Stimulated activated CD4-positive, alpha-beta T cell treated with anti-CD3 and anti-CD28 coated beads, Interleukin-4, amount 100 ng/mL, for 1 hour (primary cell): ENCODE measurements at regions not wholly inside any gene's neighbourhood (a gene's known extent, or its start where the extent isn't known, plus 50 kb on each side); places are given as distances from the start of the nearest gene placed in this dataset.
"Not testable (repeated sequence)": the region's sequence is repeated elsewhere in the genome, so short reads cannot be mapped to it uniquely, and the experiment has no call there.

Source experiments
- DNase-seq: peaks from one replicate; pipeline ENCODE4 v3.0.0-alpha.2; 2020

- DNase-seq = no peak
Observed at GRCh38 chr2:76252704-76253103, 542.0 kb upstream of the GCFC2 start.

DNA sequence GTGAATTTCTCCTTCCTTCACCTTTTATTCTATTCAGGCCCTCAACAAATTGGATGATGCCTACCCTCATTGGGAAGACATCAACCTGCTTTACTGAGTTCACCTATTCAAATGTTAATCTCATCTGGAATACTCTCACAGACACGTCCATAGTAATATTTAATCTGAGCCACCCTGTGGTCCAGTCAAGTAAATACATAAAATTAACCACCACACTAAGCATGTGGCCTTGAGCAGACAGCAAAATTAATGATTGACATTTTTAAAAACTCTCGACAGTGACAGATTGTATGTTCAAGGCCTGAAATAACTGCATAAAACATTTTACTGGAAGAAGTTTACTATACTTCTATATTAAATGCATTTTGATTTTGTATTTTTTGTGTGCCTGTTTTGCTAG is 540.6 kb upstream of the GCFC2 start:
- DNase-seq = no peak

DNA sequence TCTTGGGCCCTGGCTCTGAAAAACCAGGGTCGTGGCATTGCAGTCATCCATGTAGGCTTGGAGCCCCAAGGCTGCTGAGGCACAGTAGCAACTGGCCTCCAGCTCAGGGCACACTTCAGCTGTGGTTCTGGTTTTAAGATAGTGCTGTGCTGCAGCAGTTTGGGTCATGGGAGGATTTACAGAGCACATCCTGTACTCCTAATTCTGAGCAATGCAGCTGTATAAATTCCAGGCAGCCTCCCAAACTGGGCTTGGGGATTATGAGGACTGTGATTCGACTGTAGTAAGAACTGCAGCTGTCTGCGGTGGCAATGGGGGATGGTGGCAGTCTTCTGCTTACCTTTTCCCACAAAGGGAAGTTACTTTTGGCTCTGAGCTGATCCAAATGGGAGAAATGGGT is 536.3 kb upstream of the GCFC2 start:
- no peak for DNase-seq

GRCh38 chr2:76211991-76212985 is 501.6 kb upstream of the GCFC2 start:
- no peak for DNase-seq

- no peak for DNase-seq
Observed at GRCh38 chr2:76210551-76210950, 499.8 kb upstream of the GCFC2 start.

- no peak for DNase-seq
Observed at GRCh38 chr2:76204048-76204447, 493.3 kb upstream of the GCFC2 start.

DNA sequence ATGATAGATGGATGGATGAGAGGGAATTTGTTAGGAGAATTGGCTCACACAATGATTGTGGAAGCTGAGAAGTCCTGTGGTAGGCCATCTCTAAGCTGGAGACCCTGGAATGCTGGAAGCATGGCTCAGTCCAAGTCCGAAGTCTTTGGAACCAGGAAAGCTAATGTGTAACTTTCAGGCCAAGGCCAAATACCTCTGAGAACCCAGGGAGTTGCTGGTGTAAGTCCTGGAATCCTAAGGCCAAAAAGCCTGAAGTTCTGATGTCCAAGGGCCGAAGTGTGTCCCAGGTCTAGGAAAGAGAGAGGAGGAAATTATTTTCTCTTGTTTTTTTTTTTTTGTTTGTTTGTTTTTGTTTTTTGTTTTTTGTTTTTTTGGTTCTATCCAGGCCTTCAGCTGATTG is 492.2 kb upstream of the GCFC2 start:
- DNase-seq = no peak

GRCh38 chr2:76197842-76198448 is 487.2 kb upstream of the GCFC2 start:
- DNase-seq = peak; percentile 7

DNA sequence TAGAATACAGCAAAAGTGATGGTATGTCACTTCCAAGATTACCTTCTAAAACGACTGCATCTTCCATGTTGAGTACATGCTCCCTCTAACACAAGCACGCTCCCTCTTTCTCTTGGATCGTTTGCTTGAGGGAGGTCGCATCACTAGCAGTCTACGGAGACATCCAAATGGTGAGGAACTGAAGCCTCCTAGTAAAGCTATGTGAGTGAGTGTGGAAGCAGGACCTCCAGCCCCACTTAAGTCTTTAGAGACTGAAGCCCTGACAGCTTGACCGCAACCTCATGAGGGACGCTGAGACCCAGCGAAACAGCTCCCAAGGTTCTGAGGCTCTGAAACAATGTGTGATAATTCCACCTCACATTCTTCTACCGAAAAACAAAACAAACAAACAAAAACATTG is 486.7 kb upstream of the GCFC2 start:
- no peak for DNase-seq

- DNase-seq = no peak
Observed at GRCh38 chr2:76194031-76194775, 483.5 kb upstream of the GCFC2 start.

DNA sequence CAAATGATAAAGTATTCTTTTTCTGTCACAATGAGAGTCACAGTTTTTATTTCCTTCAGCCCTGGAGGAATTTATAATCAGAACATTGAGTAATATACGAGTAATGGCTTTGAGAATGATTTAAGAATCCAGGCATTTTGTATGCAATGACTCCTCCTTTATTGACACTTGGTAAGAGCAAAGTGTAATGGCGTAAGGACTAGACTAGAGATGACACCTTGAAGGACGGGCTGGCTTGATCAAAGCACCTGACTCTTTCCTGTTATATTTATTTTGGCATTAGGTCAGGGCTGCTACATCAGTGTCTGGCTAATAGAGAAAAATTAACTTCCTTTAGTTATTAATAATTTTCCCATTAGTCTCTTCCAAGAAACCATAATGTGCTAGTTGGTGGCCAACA is 482.4 kb upstream of the GCFC2 start:
- DNase-seq = no peak

DNA sequence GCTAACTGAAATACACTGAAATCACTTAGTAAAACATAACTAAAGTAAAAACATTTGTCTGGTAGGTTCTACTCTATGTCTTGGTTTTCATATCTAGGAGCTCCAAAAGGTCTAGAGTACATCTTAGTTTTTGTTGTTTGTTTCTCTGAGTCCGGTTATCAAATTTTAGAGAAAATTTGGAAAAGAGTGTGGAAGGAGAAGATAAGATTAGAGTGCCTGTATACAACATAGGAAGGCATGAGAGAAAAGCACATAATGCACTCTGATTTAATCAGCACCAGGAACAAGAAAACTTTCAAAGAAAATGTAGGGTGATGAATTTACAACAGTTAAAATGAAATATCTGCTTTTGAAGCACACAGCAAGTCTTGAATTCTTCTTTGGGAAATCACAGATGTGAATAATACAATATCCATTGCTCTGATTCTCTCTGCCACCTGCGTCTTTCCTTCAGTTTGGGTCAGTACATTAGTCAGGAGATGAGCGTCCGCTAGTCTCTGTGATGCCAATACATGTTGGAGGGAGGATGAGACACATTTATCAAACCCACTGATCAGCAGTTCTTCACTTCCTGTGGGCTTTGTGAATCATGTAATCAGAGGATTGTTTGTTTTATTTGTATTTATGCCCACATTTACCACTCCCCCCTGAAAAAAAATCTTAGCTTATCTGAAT is 477.8 kb upstream of the GCFC2 start:
- DNase-seq = no peak

DNA sequence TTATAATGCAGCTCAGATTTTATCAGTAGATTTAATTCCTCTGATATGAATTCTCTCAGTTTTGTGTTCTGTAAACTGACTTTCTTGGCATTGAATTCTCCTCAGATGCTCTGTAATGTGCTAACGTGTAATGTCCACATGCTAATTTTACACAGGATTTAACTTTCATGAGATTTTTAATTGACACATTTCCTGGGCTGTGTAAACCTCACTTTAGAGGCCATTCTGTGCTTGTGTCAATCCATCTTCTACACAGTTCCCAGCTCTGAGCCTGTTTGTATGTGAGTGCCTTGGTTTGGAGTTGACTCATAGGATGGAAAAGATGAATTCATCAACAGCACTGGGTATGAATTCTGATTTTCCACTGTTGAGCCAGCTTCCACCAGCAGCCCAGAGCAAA is 476.7 kb upstream of the GCFC2 start:
- DNase-seq = no peak

GRCh38 chr2:76180676-76181075 is 470.0 kb upstream of the GCFC2 start:
- DNase-seq = no peak

- no peak for DNase-seq
Observed at GRCh38 chr2:76178610-76179009, 467.9 kb upstream of the GCFC2 start.

DNA sequence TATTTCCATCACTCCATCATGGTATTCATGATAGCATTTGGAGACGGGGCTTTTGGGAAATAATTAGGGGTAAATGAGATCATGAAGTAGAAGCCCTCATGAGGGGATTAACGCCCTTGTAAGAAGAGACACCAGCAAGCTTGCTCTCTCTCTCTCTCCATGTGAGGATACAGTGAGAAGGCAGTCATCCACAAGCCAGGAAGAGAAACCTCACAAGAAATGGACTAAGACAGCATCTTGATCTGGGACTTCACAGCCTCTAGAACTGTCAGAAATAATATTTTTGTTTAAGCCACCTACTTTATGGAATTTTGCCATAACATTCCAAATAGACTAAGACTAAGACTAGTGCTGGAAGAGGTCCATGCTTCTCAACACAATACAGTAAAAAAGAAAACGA is 464.6 kb upstream of the GCFC2 start:
- DNase-seq = no peak

GRCh38 chr2:76174505-76174904 is 463.8 kb upstream of the GCFC2 start:
- no peak for DNase-seq

DNA sequence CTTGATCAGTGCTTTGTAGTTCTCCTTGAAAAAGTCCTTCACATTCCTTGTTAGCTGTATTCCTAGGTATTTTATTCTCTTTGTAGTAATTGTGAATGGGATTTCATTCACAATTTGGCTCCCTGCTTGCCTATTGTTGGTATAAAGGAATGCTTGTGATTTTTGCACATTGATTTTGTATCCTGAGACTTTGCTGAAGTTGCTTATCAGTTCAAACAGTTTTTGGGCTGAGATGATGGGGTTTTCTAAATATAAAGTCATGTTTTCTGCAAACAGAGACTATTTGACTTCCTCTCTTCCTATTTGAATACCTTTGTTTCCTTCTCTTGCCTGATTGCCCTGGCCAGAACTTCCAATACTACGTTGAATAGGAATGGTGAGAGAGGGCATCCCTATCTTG is 462.5 kb upstream of the GCFC2 start:
- DNase-seq = not testable (repeated sequence)

DNA sequence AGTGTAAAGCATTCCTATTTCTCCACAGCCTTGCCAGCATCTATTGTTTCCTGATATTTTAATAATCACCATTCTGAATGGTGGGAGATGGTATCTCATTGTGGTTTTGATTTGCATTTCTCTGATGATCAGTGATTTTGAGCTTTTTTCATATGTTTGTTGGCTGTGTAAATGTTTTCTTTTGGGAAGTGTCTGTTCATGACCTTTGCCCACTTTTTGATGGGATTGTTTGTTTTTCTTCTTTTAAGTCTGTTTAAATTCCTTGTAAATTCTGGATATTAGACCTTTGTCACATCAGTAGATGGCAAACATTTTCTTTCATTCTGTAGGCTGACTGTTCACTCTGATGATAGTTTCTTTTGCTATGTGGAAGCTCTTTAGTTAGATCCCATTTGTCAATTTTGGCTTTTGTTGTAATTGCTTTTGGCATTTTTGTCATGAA is 461.5 kb upstream of the GCFC2 start:
- not testable (repeated sequence) for DNase-seq

DNA sequence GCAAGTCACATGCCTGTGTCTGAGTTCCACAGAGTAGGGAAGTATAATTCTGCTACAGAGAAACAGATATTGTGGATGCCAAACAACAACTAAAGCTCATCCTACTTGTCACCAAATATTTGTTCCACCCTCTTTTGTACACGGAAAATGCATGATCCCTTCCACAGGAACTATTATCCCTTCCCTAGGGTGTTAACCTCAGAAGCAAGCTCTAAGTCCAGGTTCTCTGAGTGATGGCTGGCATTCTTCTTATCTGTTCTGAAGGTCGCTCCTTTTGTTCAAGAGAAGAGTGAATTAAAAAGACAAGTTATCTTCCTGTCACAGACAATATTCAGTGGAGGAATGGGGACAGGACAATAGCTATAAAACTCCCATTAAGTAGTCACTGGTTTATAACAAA is 460.1 kb upstream of the GCFC2 start:
- DNase-seq = no peak

DNA sequence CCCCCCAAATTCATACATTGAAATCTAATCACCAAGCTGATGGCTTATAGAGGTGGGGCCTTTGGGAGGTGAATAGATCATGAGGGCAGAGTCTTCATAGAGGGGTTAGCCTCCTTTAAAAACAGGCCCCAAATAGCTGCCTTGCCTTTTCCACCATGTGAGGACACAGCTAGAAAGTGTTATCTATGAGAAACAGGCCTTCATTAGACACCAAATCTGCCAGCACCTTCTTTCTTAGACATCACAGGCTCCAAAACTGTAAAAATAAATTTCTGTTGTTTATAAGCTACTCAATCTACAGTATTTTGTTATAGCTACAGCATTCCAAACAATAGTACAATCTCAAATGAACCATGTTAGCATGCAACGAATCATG is 459.3 kb upstream of the GCFC2 start:
- DNase-seq = no peak

GRCh38 chr2:76169276-76170008 is 458.7 kb upstream of the GCFC2 start:
- no peak for DNase-seq
